ENCODE measurements at regions not wholly inside any gene's neighbourhood (a gene's known extent, or its start where the extent isn't known, plus 50 kb on each side); places are given as distances from the start of the nearest gene placed in this dataset.

- ATAC-seq = no peak
- Mint-ChIP-seq H3K27ac (no peak overlapping the region), H3K27me3 (peaks cover 3% of the 10 kb centered on the region), H3K36me3 (ENCODE audit: low read depth) (no peaks in the 10 kb centered on the region), H3K4me3 (no peak overlapping the region), H3K4me1 (no peaks in the 10 kb centered on the region), H3K9me3 (ENCODE audit: low read depth) (peaks cover 4% of the 10 kb centered on the region)
- POLR2A ChIA-PET = no interaction called here
- CTCF ChIA-PET = no interaction called here
- intact Hi-C loops (cut with DNase I, micrococcal nuclease) = no loop called here
- DNase-seq = no peak
These were observed 193.8 kb upstream of the AJAP1 start for GRCh38 chr1:4460651-4461050.

GRCh38 chr1:4461726-4462290 lies 192.6 kb upstream of the AJAP1 start:
- Mint-ChIP-seq H3K4me1 (no peaks in the 10 kb centered on the region), H3K4me3 (no peak overlapping the region), H3K36me3 (ENCODE audit: low read depth) (no peaks in the 10 kb centered on the region), H3K9me3 (ENCODE audit: low read depth) (no peaks in the 10 kb centered on the region), H3K27me3 (peaks cover 3% of the 10 kb centered on the region), H3K27ac (no peak overlapping the region)
- ChIA-PET POLR2A (no interaction called here), CTCF (no interaction called here)
- intact Hi-C loops (cut with DNase I, micrococcal nuclease) = no loop called here
- DNase-seq (no peak), ATAC-seq (no peak)

GRCh38 chr1:4462831-4463484 lies 191.5 kb upstream of the AJAP1 start:
- CTCF ChIA-PET = no interaction called here
- H3K36me3 Mint-ChIP-seq (ENCODE audit: low read depth) = no peaks in the 10 kb centered on the region

GRCh38 chr1:4463631-4464030 lies 190.8 kb upstream of the AJAP1 start:
- POLR2A ChIA-PET = no interaction called here
- Mint-ChIP-seq H3K27ac (no peak overlapping the region), H3K36me3 (ENCODE audit: low read depth) (no peaks in the 10 kb centered on the region), H3K27me3 (peaks cover 3% of the 10 kb centered on the region), H3K9me3 (ENCODE audit: low read depth) (no peaks in the 10 kb centered on the region), H3K4me3 (no peak overlapping the region), H3K4me1 (no peaks in the 10 kb centered on the region)
- intact Hi-C loops (cut with DNase I, micrococcal nuclease) = no loop called here
- ATAC-seq = no peak
- CTCF ChIA-PET = no interaction called here
- DNase-seq = no peak

More at GRCh38 chr1:4462831-4463484, 191.5 kb upstream of the AJAP1 start:
- POLR2A ChIA-PET = no interaction called here
- no peak for DNase-seq
- peaks cover 3% of the 10 kb centered on the region for H3K27me3 Mint-ChIP-seq
- intact Hi-C loops (cut with DNase I, micrococcal nuclease) = no loop called here
- no peaks in the 10 kb centered on the region for H3K4me1 Mint-ChIP-seq
- ATAC-seq = no peak
- H3K4me3 Mint-ChIP-seq = no peak overlapping the region
- no peak overlapping the region for H3K27ac Mint-ChIP-seq
- H3K9me3 Mint-ChIP-seq (ENCODE audit: low read depth) = no peaks in the 10 kb centered on the region

GRCh38 chr1:4464478-4464877 lies 189.9 kb upstream of the AJAP1 start:
- no peaks in the 10 kb centered on the region for H3K4me1 Mint-ChIP-seq
- H3K9me3 Mint-ChIP-seq (ENCODE audit: low read depth) = no peaks in the 10 kb centered on the region
- no peaks in the 10 kb centered on the region for H3K36me3 Mint-ChIP-seq (ENCODE audit: low read depth)
- intact Hi-C loops (cut with DNase I, micrococcal nuclease) = no loop called here
- H3K27me3 Mint-ChIP-seq = peaks cover 3% of the 10 kb centered on the region
- ChIA-PET CTCF (interaction anchor here (0.5 kb wide), 1 partner anchor 775 kb away, joined by 3 read pairs; no protein-coding TSS in a partner anchor), POLR2A (no interaction called here)
- H3K4me3 Mint-ChIP-seq = no peak overlapping the region
- no peak overlapping the region for H3K27ac Mint-ChIP-seq
- no peak for DNase-seq
- no peak for ATAC-seq

- intact Hi-C loops (cut with DNase I, micrococcal nuclease) = no loop called here
These were observed 187.2 kb upstream of the AJAP1 start for GRCh38 chr1:4467241-4467640.

GRCh38 chr1:4468386-4468785 lies 186.0 kb upstream of the AJAP1 start:
- Mint-ChIP-seq H3K27me3 (no peaks in the 10 kb centered on the region), H3K9me3 (ENCODE audit: low read depth) (no peaks in the 10 kb centered on the region), H3K27ac (no peak overlapping the region), H3K36me3 (ENCODE audit: low read depth) (no peaks in the 10 kb centered on the region), H3K4me3 (no peak overlapping the region), H3K4me1 (no peaks in the 10 kb centered on the region)
- intact Hi-C loops (cut with DNase I, micrococcal nuclease) = no loop called here
- DNase-seq (no peak), ATAC-seq (no peak)
- CTCF ChIA-PET = no interaction called here
- POLR2A ChIA-PET = no interaction called here

More at GRCh38 chr1:4467241-4467640, 187.2 kb upstream of the AJAP1 start:
- no peaks in the 10 kb centered on the region for H3K4me1 Mint-ChIP-seq
- no peak overlapping the region for H3K4me3 Mint-ChIP-seq
- no peaks in the 10 kb centered on the region for H3K36me3 Mint-ChIP-seq (ENCODE audit: low read depth)
- CTCF ChIA-PET = no interaction called here
- no peaks in the 10 kb centered on the region for H3K9me3 Mint-ChIP-seq (ENCODE audit: low read depth)
- H3K27me3 Mint-ChIP-seq = no peaks in the 10 kb centered on the region
- ATAC-seq = no peak
- POLR2A ChIA-PET = no interaction called here
- no peak overlapping the region for H3K27ac Mint-ChIP-seq
- no peak for DNase-seq

- H3K4me3 Mint-ChIP-seq = no peak overlapping the region
- peaks cover 2% of the 10 kb centered on the region for H3K27me3 Mint-ChIP-seq
- H3K4me1 Mint-ChIP-seq = no peaks in the 10 kb centered on the region
- intact Hi-C loops (cut with DNase I, micrococcal nuclease) = no loop called here
- ChIA-PET CTCF (no interaction called here), POLR2A (no interaction called here)
- no peaks in the 10 kb centered on the region for H3K9me3 Mint-ChIP-seq (ENCODE audit: low read depth)
- no peak overlapping the region for H3K27ac Mint-ChIP-seq
- H3K36me3 Mint-ChIP-seq (ENCODE audit: low read depth) = no peaks in the 10 kb centered on the region
- ATAC-seq = no peak
- DNase-seq = no peak
These were observed 185.4 kb upstream of the AJAP1 start for GRCh38 chr1:4468804-4469514.

GRCh38 chr1:4476394-4476793 lies 178.0 kb upstream of the AJAP1 start:
- no peaks in the 10 kb centered on the region for H3K36me3 Mint-ChIP-seq (ENCODE audit: low read depth)
- H3K27ac Mint-ChIP-seq = no peak overlapping the region
- H3K27me3 Mint-ChIP-seq = peaks cover 6% of the 10 kb centered on the region
- POLR2A ChIA-PET = no interaction called here
- peaks cover 11% of the 10 kb centered on the region for H3K9me3 Mint-ChIP-seq (ENCODE audit: low read depth)
- no peak for DNase-seq
- no peaks in the 10 kb centered on the region for H3K4me1 Mint-ChIP-seq
- H3K4me3 Mint-ChIP-seq = no peak overlapping the region
- intact Hi-C loops (cut with DNase I, micrococcal nuclease) = no loop called here
- ATAC-seq = no peak
- CTCF ChIA-PET = no interaction called here

GRCh38 chr1:4481451-4481850 lies 173.0 kb upstream of the AJAP1 start:
- ATAC-seq (no peak), DNase-seq (no peak)
- no peak overlapping the region for H3K4me3 Mint-ChIP-seq
- CTCF ChIA-PET = no interaction called here
- POLR2A ChIA-PET = no interaction called here
- H3K27ac Mint-ChIP-seq = no peak overlapping the region
- no peaks in the 10 kb centered on the region for H3K36me3 Mint-ChIP-seq (ENCODE audit: low read depth)
- peaks cover 10% of the 10 kb centered on the region for H3K9me3 Mint-ChIP-seq (ENCODE audit: low read depth)
- intact Hi-C loops (cut with DNase I, micrococcal nuclease) = no loop called here
- no peaks in the 10 kb centered on the region for H3K4me1 Mint-ChIP-seq
- H3K27me3 Mint-ChIP-seq = peaks cover 6% of the 10 kb centered on the region

GRCh38 chr1:4482526-4482925 lies 171.9 kb upstream of the AJAP1 start:
- Mint-ChIP-seq H3K36me3 (ENCODE audit: low read depth) (no peaks in the 10 kb centered on the region), H3K4me1 (no peaks in the 10 kb centered on the region), H3K27me3 (peaks cover 6% of the 10 kb centered on the region), H3K9me3 (ENCODE audit: low read depth) (peaks cover under 1% of the 10 kb centered on the region), H3K4me3 (no peak overlapping the region), H3K27ac (no peak overlapping the region)
- intact Hi-C loops (cut with DNase I, micrococcal nuclease) = no loop called here
- ChIA-PET CTCF (interaction anchor here (0.5 kb wide), 1 partner anchor 130 kb away, joined by 4 read pairs; no protein-coding TSS in a partner anchor), POLR2A (no interaction called here)
- DNase-seq = no peak
- ATAC-seq = no peak

- peaks cover 6% of the 10 kb centered on the region for H3K27me3 Mint-ChIP-seq
- H3K36me3 Mint-ChIP-seq (ENCODE audit: low read depth) = no peaks in the 10 kb centered on the region
- intact Hi-C loops (cut with DNase I, micrococcal nuclease) = no loop called here
- H3K9me3 Mint-ChIP-seq (ENCODE audit: low read depth) = no peaks in the 10 kb centered on the region
- no peak for ATAC-seq
- no peaks in the 10 kb centered on the region for H3K4me1 Mint-ChIP-seq
- H3K27ac Mint-ChIP-seq = no peak overlapping the region
- no peak overlapping the region for H3K4me3 Mint-ChIP-seq
- ChIA-PET POLR2A (no interaction called here), CTCF (interaction anchor here (0.5 kb wide), 1 partner anchor 131 kb away, joined by 4 read pairs; no protein-coding TSS in a partner anchor)
- DNase-seq = no peak
These were observed 171.3 kb upstream of the AJAP1 start for GRCh38 chr1:4483021-4483625.

Data from activated CD4-positive, alpha-beta T cell treated with anti-CD3 and anti-CD28 coated beads for 36 hours (primary cell).